ENCODE measurements at regions not wholly inside any gene's neighbourhood (a gene's known extent, or its start where the extent isn't known, plus 50 kb on each side); places are given as distances from the start of the nearest gene placed in this dataset.

- no peak overlapping the region for H3K4me2 ChIP-seq (ENCODE audit: low read depth, low read length)
- H4K20me1 ChIP-seq (ENCODE audit: insufficient read depth, low read length) = no peaks in the 10 kb centered on the region
- no peak overlapping the region for H3K14ac ChIP-seq (replicated peaks; ENCODE audit: low read depth, low read length)
- H3K23ac ChIP-seq (ENCODE audit: low read depth, low read length) = no peak overlapping the region
- no CpG with 5 or more reads among the region's 1 CpG for WGBS, 2 experiments (ENCODE audit: extremely low coverage in 2 of 2, insufficient read length in 1 of 2)
- H2BK15ac ChIP-seq (ENCODE audit: low read depth, low read length) = no peak overlapping the region
- no peak overlapping the region for H3K56ac ChIP-seq (ENCODE audit: extremely low read depth, insufficient read depth, low read length)
- H3K9me3 ChIP-seq (ENCODE audit: control insufficient read depth, insufficient read depth, low read length) = no peaks in the 10 kb centered on the region
- H3K36me3 ChIP-seq (ENCODE audit: control insufficient read depth, insufficient read depth, low read length) = no peaks in the 10 kb centered on the region
- H2BK5ac ChIP-seq (ENCODE audit: low read depth, low read length, poor library complexity, severe bottlenecking) = no peak overlapping the region
- intact Hi-C loops (cut with micrococcal nuclease) = loop anchor here (10.0 kb wide), 1 partner anchor 376 kb away; no protein-coding TSS in a partner anchor
- H3K9me1 ChIP-seq (ENCODE audit: insufficient read depth, low read length) = peaks cover 9% of the 10 kb centered on the region
- no peak overlapping the region for H2BK20ac ChIP-seq (ENCODE audit: low read depth, low read length)
- dilution Hi-C loops (cut with HindIII; ENCODE audit: low sequenced_read_pairs, unreplicated experiment) = no loop called here
- H2BK120ac ChIP-seq (ENCODE audit: low read depth, low read length) = no peak overlapping the region
- H3K4me1 ChIP-seq (ENCODE audit: control insufficient read depth, insufficient read depth, low read length) = peaks cover 3% of the 10 kb centered on the region
- no peak overlapping the region for H2AK9ac ChIP-seq (replicated peaks; ENCODE audit: low read depth, low read length, poor library complexity)
- H4K91ac ChIP-seq (ENCODE audit: insufficient read depth, low read depth, low read length) = no peak overlapping the region
- H4K8ac ChIP-seq (ENCODE audit: low read depth in 2 of 2, low read length in 2 of 2) = no peak overlapping the region
- no peak overlapping the region for H2AK5ac ChIP-seq (ENCODE audit: low read depth, low read length)
- H3K18ac ChIP-seq (ENCODE audit: low read depth, low read length) = no peak overlapping the region
- no TSS peak for BruUV-seq (replicated peaks)
- H2AFZ ChIP-seq (replicated peaks; ENCODE audit: low read length, poor library complexity) = no peak overlapping the region
- H3K4ac ChIP-seq (ENCODE audit: low read depth, low read length) = no peak overlapping the region
- ChIA-PET POLR2A (ENCODE audit: unreplicated experiment) (no interaction called here), CTCF (no interaction called here)
- in situ Hi-C loops (cut with MboI; ENCODE audit: low sequenced_read_pairs) = loop anchor here (5.0 kb wide), 1 partner anchor 276 kb away; no protein-coding TSS in a partner anchor
- H3K4me3 ChIP-seq (ENCODE audit: insufficient read depth, low read depth, low read length) = no peak overlapping the region
- no peak overlapping the region for H3K9ac ChIP-seq (ENCODE audit: low read depth, low read length)
- H3K27ac ChIP-seq (ENCODE audit: insufficient read depth, low read length) = no peak overlapping the region
- no peaks in the 10 kb centered on the region for H3K79me1 ChIP-seq (ENCODE audit: low read depth in 1 of 2, low read length in 2 of 2)
- no peak for TF ChIP-seq MAZ (IDR thresholded peaks at IDR 0.05; ENCODE audit: borderline replicate concordance, low read depth, low read length)
- no peak for TF ChIP-seq ELK1 (IDR thresholded peaks at IDR 0.05; ENCODE audit: borderline replicate concordance, low read depth, low read length)
- TF ChIP-seq RFX5 (IDR thresholded peaks at IDR 0.05; ENCODE audit: low read depth, low read length) = no peak
- TF ChIP-seq MAFK (IDR thresholded peaks at IDR 0.05; ENCODE audit: low read depth, low read length) = no peak
- no peak for TF ChIP-seq RAD21 (IDR thresholded peaks at IDR 0.05; ENCODE audit: low read length)
- TF ChIP-seq SMC3 (IDR thresholded peaks at IDR 0.05; ENCODE audit: low read depth, low read length) = no peak
- ATAC-seq (ENCODE audit: low read depth) (no peak), DNase-seq (no peak)
- H4K5ac ChIP-seq (ENCODE audit: low read depth, low read length) = no peak overlapping the region
- H3K27me3 ChIP-seq (ENCODE audit: control insufficient read depth, insufficient read depth, low read length) = no peaks in the 10 kb centered on the region
Measured at GRCh38 chr12:47308672-47309071, 228.9 kb upstream of the AMIGO2 start.
